ENCODE measurements at regions not wholly inside any gene's neighbourhood (a gene's known extent, or its start where the extent isn't known, plus 50 kb on each side); places are given as distances from the start of the nearest gene placed in this dataset.

DNA sequence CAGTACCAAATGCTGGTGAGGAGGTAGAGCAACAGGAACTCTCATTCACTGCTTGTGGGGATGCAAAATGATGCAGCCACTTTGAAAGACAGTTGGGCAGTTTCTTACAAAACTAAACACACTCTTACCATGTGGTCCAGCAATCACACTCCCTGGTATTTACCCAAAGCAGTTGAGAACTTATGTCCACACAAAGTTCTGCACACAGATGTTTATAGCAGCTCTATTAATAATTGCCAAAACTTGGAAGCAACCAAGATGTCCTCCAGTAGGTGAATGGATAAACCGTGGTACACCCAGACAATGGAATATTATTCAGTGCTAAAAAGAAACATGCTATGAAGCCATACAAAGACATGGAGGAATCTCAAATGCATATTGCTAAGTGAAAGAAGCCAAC lies 139.1 kb upstream of the SLC6A11 start:
- no peak overlapping the region for H2AFZ ChIP-seq (ENCODE audit: low read depth, low read length)
- TF ChIP-seq GATA2 (IDR thresholded peaks at IDR 0.05; ENCODE audit: insufficient read depth, insufficient read length, low read depth, low read length) (no peak), FOS (IDR thresholded peaks at IDR 0.05; ENCODE audit: borderline replicate concordance, insufficient read depth, low read length) (no peak), MYC (IDR thresholded peaks at IDR 0.05; ENCODE audit: low read depth, low read length) (no peak), POLR2AphosphoS5 (IDR thresholded peaks at IDR 0.05; ENCODE audit: insufficient read depth, low read depth, low read length) (no peak), EZH2 (IDR thresholded peaks at IDR 0.05; ENCODE audit: borderline replicate concordance, low read depth, low read length, severe bottlenecking) (no peak)
- TF ChIP-seq, protein P1, sequence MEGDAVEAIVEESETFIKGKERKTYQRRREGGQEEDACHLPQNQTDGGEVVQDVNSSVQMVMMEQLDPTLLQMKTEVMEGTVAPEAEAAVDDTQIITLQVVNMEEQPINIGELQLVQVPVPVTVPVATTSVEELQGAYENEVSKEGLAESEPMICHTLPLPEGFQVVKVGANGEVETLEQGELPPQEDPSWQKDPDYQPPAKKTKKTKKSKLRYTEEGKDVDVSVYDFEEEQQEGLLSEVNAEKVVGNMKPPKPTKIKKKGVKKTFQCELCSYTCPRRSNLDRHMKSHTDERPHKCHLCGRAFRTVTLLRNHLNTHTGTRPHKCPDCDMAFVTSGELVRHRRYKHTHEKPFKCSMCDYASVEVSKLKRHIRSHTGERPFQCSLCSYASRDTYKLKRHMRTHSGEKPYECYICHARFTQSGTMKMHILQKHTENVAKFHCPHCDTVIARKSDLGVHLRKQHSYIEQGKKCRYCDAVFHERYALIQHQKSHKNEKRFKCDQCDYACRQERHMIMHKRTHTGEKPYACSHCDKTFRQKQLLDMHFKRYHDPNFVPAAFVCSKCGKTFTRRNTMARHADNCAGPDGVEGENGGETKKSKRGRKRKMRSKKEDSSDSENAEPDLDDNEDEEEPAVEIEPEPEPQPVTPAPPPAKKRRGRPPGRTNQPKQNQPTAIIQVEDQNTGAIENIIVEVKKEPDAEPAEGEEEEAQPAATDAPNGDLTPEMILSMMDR (IDR thresholded peaks at IDR 0.05; ENCODE audit: extremely low read depth in 1 of 2, insufficient read depth in 1 of 2, low read depth in 1 of 2, low read length in 2 of 2) = no peak
- H3K9me3 ChIP-seq (replicated peaks; ENCODE audit: control insufficient read depth, insufficient read depth, low read length) = no peaks in the 10 kb centered on the region
- intact Hi-C loops (cut with micrococcal nuclease) (no loop called here), dilution Hi-C loops (cut with MboI; ENCODE audit: extremely low pct_ligation_motif_present, low sequenced_read_pairs) (no loop called here)
- no peaks in the 10 kb centered on the region for H3K27me3 ChIP-seq (ENCODE audit: control insufficient read depth in 2 of 2, insufficient read depth in 2 of 2, low read length in 2 of 2)
- H4K20me1 ChIP-seq (replicated peaks; ENCODE audit: control insufficient read depth, extremely low read depth, insufficient read depth, low read length) = no peaks in the 10 kb centered on the region
- no TSS peak for BruUV-seq (replicated peaks)
- H3K27ac ChIP-seq (ENCODE audit: insufficient read depth, low read depth, low read length) = no peak overlapping the region
- H3K4me1 ChIP-seq (ENCODE audit: control insufficient read depth, extremely low read depth, insufficient read depth, low read length) = no peaks in the 10 kb centered on the region
- DNase-seq (ENCODE audit: low read depth, low spot score) = no peak
- no peak for FAIRE-seq
- H3K4me2 ChIP-seq (ENCODE audit: insufficient read depth, low read length) = no peak overlapping the region
- no peaks in the 10 kb centered on the region for H3K9me1 ChIP-seq (replicated peaks; ENCODE audit: control insufficient read depth, extremely low read depth, insufficient read depth, low read length)
- no peaks in the 10 kb centered on the region for H3K36me3 ChIP-seq (ENCODE audit: control insufficient read depth in 2 of 2, extremely low read depth in 1 of 2, insufficient read depth in 2 of 2, low read length in 2 of 2)
- H3K9ac ChIP-seq (replicated peaks; ENCODE audit: extremely low read depth, insufficient read depth, low read length) = no peak overlapping the region
- H3K79me2 ChIP-seq (ENCODE audit: control insufficient read depth, insufficient read depth, low read length) = no peaks in the 10 kb centered on the region
- H3K4me3 ChIP-seq (replicated peaks in 1 of 3; ENCODE audit: insufficient read depth in 1 of 3, low read depth in 1 of 3, low read length in 3 of 3) = no peak overlapping the region
- CTCF ChIA-PET = no interaction called here
- POLR2A ChIA-PET = no interaction called here
